GM21737 (cell line): ENCODE measurements at regions not wholly inside any gene's neighbourhood (a gene's known extent, or its start where the extent isn't known, plus 50 kb on each side); places are given as distances from the start of the nearest gene placed in this dataset.
"Not testable (repeated sequence)": the region's sequence is repeated elsewhere in the genome, so short reads cannot be mapped to it uniquely, and the experiment has no call there.

Experiments
- ATAC-seq: cut with Tn5 transposase; IDR thresholded peaks from one replicate; pipeline ENCODE4 v1.9.1; 2021; ENCODE audit warnings: mild to moderate bottlenecking, moderate library complexity; ENCODE audit not compliant: unreplicated experiment

DNA sequence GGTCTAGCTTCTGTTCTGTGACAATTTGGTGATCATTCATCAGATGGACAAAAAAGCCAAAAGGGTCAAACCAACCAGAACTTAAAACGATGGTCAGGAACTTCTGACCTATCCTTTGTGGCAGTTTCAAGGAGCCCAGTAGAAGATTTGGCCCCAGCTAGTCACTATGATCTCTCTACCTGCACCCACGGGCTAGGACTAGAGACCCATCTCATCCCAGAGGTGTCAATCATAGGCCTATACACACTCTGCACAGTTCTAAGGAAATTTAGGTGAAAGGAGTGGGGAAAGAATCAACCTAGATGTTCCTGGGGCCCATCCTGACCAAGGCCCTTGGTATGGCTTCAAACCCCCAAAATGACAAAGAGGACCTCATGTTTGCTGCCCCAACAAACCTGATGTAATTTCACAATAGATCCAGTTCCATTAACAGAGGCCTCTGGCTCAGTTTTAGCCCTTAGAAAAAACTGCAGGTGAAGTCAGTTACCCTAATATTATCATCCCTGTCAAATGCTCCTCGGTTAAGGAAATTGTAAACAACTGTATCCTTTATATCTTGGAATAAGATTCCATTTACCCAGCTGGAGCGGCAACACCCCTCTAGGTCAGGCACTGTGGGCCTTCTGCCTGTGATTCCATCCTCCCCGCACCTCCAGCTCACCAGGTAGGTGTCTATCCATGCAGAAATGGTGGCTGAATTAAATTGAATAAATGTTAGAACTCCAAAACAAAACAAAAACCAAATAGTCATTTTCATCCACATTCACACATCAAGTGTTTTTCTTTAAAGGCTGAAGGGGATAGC, 138.7 kb downstream of the ENC1 start:
- ATAC-seq: no peak

GRCh38 chr5:74500110-74500917, 140.2 kb downstream of the ENC1 start:
- no peak for ATAC-seq

- no peak for ATAC-seq
Measured at GRCh38 chr5:74499256-74500050, 141.1 kb downstream of the ENC1 start.

DNA sequence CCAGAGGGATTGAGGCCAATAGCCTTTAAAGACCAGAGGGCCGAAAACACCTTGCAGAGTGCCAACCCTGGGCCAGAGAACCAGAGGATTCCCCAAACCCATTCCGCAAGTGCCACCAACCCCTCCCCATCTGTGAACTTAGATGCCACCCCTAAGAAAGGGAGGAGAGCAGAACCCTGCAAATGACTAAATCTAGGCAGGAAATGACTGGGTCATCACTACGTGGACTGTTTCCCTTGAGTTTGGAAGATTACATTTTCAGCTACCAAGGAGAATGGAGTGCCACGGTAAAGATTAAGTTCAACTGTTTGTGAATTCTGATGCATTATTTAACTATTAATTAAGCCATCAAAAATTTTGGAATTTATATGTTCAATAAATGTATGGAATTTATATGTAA, 142.8 kb downstream of the ENC1 start:
- no peak for ATAC-seq

- no peak for ATAC-seq
Measured at GRCh38 chr5:74493411-74493810, 147.1 kb downstream of the ENC1 start.

- ATAC-seq: no peak
Measured at GRCh38 chr5:74492230-74492629, 148.3 kb downstream of the ENC1 start.

DNA sequence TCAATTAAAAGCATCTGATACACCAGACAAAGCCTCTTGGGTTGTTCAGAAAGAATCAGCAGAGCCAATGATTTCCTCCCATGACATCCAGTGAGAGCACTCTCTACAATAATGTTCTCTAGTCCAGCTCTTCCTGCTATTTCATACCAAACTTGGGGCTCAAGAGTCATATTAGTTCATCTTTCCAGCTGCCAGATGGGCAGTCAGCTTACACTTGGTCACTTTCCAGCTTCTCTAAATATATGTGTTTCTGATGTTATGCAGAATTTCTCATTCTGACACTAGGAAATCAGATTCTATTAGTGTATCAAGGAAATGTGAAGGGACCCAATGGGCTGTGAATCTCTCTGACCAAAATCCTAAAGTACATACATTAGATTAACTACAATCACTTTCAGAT, 148.9 kb downstream of the ENC1 start:
- ATAC-seq: no peak

DNA sequence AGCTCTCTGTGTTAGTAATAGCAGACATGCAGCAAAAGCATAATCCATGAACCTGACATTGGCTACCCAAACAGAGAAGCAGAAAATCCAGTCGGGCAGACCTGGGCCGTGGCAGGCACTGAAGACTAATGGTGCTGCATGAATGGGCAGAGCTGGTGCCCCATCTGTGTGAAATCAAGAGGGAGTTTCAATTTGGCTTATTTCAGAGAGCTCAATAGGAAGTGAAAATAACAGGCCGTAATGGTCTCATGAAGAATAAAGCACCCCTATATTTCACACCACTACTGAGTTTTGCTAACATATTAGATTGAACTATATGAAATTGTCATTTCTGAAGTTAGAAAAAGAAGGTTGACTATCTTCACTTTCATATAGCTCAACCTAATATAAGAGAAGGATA, 149.7 kb downstream of the ENC1 start:
- ATAC-seq: peak; percentile 92

- no peak for ATAC-seq
Measured at GRCh38 chr5:74482990-74483389, 157.5 kb downstream of the ENC1 start.

DNA sequence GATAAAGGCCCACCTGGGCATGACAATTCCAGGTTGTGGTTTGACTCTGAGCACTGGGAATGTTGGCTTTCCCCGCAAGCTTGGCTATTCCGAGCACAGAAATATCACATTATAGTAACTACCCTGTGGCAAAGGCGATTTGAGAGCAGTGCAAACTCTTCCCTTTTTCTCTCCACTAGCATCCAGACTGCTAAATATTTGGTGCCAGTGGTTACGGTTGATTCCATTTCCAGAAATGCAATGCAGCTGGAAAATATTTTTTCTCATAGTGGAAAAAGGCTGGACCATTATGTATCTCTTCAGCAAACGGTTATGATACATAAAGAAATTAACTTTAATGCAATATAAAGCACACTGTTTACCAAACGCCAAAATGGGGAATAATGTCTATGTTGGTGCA, 158.0 kb downstream of the ENC1 start:
- ATAC-seq: no peak

- not testable (repeated sequence) for ATAC-seq
Measured at GRCh38 chr5:74481357-74481756, 159.2 kb downstream of the ENC1 start.

GRCh38 chr5:74480201-74480600, 160.3 kb downstream of the ENC1 start:
- ATAC-seq: no peak

DNA sequence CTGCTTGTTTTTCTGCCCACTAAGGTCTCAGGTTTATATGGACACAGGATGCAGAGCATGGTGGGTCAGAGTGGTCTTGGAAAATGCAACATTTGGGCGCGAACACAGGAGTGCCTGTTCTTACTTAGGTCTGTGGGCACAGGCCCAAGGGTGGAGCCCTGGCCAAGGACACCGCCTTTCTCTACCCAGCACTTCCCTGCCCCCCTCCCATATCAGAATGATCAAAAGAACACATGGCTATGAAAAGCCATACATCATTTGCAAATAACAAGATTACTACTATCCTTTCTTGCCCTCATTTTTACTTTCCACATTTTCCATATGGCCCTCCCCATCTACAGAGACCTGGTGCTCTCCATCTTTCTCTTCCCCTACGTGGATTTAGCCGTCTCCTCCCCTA, 162.2 kb downstream of the ENC1 start:
- no peak for ATAC-seq

DNA sequence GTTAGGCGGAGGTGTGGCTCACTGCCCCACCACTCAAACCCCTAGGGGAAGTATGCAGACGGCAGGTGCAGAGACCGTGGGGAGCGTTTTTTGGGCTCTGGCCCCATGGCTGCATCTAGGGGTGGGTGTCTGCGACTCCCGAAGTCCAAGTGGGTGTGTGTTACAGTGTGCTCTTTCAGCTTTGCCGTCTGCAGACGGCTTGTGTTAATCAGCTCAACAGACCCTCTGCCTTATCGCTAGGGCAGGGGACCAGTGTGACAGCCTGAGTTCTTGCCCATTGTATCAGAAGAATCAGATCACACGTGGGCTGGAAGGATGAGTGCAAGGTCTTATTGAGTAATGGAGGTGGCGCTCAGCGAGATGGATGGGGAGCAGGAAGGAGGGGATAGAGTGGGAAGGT, 162.8 kb downstream of the ENC1 start:
- no peak for ATAC-seq

- ATAC-seq: no peak
Measured at GRCh38 chr5:74476819-74477453, 163.6 kb downstream of the ENC1 start.

- no peak for ATAC-seq
Measured at GRCh38 chr5:74476046-74476818, 164.3 kb downstream of the ENC1 start.

DNA sequence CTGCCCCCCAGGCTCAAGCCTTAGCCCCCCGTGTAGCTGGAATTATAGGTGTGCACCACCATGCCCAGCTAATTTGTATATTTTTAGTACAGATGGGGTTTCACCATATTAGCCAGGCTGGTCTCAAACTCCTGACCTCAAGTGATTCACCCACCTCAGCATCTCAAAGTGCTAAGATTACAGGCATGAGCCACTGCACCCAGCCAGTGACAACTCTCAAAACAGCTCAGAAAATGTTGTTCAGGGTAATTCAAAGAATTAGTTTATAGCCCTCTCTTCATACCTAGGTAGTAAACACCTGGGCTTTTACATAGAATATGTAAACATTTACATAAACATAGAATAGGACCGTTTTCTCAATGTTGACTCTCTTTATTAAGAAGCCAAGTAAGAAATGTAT, 168.7 kb downstream of the ENC1 start:
- ATAC-seq: no peak

DNA sequence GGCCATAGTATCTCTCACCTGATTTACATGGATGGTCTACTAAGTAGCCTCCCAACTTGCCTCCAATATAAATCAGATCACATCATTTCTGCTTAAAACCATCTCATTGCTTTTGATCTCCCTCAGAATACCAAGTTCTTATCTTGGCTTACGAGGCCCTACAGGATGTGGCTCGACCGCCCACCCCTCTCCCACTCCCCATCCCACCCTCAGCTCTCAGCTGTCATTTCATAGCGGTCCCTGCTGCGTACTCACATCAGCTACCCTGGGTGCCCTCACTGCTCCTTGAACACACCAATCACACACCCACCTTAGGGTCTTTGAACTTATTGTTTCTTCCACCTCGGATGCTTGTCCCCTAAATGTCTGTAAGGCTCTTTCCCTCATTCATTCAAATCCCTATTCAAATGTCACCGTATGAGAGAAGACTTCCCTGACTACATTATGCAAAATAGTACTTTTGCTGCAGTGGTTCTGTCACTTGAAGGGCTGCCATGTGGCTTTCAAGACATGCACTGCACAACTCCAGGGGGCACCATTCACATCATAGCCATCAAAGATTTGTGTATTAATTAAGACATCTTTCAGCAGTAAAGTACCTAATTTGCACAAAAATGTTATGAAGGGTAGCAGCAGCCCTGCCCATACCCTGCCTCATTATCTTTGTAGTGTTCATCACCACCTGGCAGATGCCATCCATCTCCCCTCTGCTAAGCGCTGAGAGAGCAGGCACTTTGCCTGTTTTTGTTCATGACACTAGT, 171.1 kb downstream of the ENC1 start:
- no peak for ATAC-seq

DNA sequence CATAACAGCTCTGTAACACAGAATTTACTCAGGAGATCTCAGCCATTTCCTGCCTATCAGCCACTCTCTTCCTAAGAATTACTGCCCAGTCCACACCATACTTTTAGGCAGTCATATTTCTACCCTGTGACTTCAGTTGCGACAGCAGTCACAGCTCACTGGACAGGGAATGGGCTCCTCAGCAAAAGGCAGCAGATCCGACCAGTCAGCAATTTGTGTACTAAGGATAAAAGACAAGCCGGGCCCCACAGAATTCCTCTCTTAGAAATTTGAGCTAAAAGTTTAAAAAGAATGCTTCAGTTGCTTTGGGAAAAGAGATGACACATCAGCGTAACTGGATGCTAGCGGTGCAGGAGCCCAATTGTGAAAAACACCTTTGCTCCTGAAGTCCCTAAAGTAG, 172.1 kb downstream of the ENC1 start:
- no peak for ATAC-seq

GRCh38 chr5:74465724-74466123, 174.8 kb downstream of the ENC1 start:
- no peak for ATAC-seq
